ENCODE measurements at regions not wholly inside any gene's neighbourhood (a gene's known extent, or its start where the extent isn't known, plus 50 kb on each side); places are given as distances from the start of the nearest gene placed in this dataset.

- TF ChIP-seq CTCF (IDR thresholded peaks at IDR 0.05) = no peak
- no peak for TF ChIP-seq EZH2 (IDR thresholded peaks at IDR 0.05; ENCODE audit: borderline replicate concordance, insufficient read depth, low read depth, low read length, poor library complexity, severe bottlenecking)
Observed at GRCh38 chr5:152549709-152550108, 144.6 kb upstream of the NMUR2 start.
